ENCODE measurements at regions not wholly inside any gene's neighbourhood (a gene's known extent, or its start where the extent isn't known, plus 50 kb on each side); places are given as distances from the start of the nearest gene placed in this dataset.

- POLR2A ChIA-PET (ENCODE audit: partially characterized antibody) = interaction anchor here (0.9 kb wide), 1 partner anchor 25 kb away, joined by 3 read pairs; no protein-coding TSS in a partner anchor
- no peaks in the 10 kb centered on the region for H3K36me3 ChIP-seq (ENCODE audit: control insufficient read depth in 2 of 4, insufficient read depth in 4 of 4, low read length in 3 of 4)
- no peak for TF ChIP-seq BRCA1 (IDR thresholded peaks at IDR 0.05; ENCODE audit: low read depth, low read length)
- TF ChIP-seq RAD21 (IDR thresholded peaks at IDR 0.05 in 1 of 2, conservative IDR thresholded peaks at IDR 0.05 in 1 of 2; ENCODE audit: low read depth in 2 of 2, low read length in 2 of 2) = no peak
- no peak for TF ChIP-seq EGR1 (IDR thresholded peaks at IDR 0.05; ENCODE audit: borderline replicate concordance, low read depth, low read length)
- peaks cover 16 to 28% (median 23%) of the 10 kb centered on the region in 4 experiments for H3K27me3 ChIP-seq (replicated peaks in 1 of 4; ENCODE audit: control insufficient read depth in 3 of 4, extremely low read depth in 1 of 4, insufficient read depth in 3 of 4, low read length in 3 of 4)
- no peak overlapping the region for H3K23ac ChIP-seq (ENCODE audit: insufficient read length)
- no peaks in the 10 kb centered on the region for H3K79me2 ChIP-seq (ENCODE audit: control insufficient read depth in 1 of 2, insufficient read depth in 2 of 2, low read length in 2 of 2)
- H2BK12ac ChIP-seq (ENCODE audit: low read depth, low read length) = no peak overlapping the region
- peaks cover 0 to 7% (median 4%) of the 10 kb centered on the region in 4 experiments; a peak in 6 of 7 replicates for H3K4me1 ChIP-seq (replicated peaks in 1 of 4; ENCODE audit: control insufficient read depth in 3 of 4, insufficient read depth in 4 of 4, low read length in 3 of 4)
- no peaks in the 10 kb centered on the region for H3K79me1 ChIP-seq (ENCODE audit: low read depth, low read length)
- H4K5ac ChIP-seq (ENCODE audit: insufficient read length, low read depth, low read length) = no peak overlapping the region
- H2BK5ac ChIP-seq (ENCODE audit: low read depth, low read length) = no peak overlapping the region
- H3K18ac ChIP-seq (ENCODE audit: extremely low read depth, low read length) = no peak overlapping the region
- no peak overlapping the region for H3K4me2 ChIP-seq (ENCODE audit: insufficient read depth in 1 of 2, low read depth in 2 of 2, low read length in 2 of 2)
- no peak overlapping the region for H2BK120ac ChIP-seq (replicated peaks; ENCODE audit: low read depth, low read length)
- peaks cover 10% of the 10 kb centered on the region for H3K23me2 ChIP-seq (ENCODE audit: low read depth, low read length)
- H3K4ac ChIP-seq (replicated peaks; ENCODE audit: insufficient read length, low read depth, low read length) = no peak overlapping the region
- CTCF ChIA-PET (ENCODE audit: partially characterized antibody) = no interaction called here
- H2AFZ ChIP-seq (ENCODE audit: low read length) = no peak overlapping the region
- H3K27ac ChIP-seq (ENCODE audit: low read depth, low read length) = no peak overlapping the region
- 85% methylated on average over 6 of the region's 6 CpGs; no CpG with 5 or more reads in 1 of the 2 experiments for WGBS, 2 experiments (ENCODE audit: extremely low coverage in 1 of 2, insufficient coverage in 1 of 2, insufficient read length in 1 of 2, insufficient replicate concordance in 2 of 2, low coverage in 1 of 2, low lambda C conversion rate in 2 of 2, missing lambda C conversion rate in 1 of 2)
- no peak overlapping the region for H2BK15ac ChIP-seq (ENCODE audit: low read length)
- no peak overlapping the region for H4K91ac ChIP-seq (replicated peaks; ENCODE audit: insufficient read length, low read length)
- no peak overlapping the region for H2BK20ac ChIP-seq (ENCODE audit: low read length)
- no peak overlapping the region for H3K56ac ChIP-seq (replicated peaks; ENCODE audit: insufficient read length, low read depth, low read length)
- no peak overlapping the region for H3K14ac ChIP-seq (ENCODE audit: insufficient read length)
- peaks cover 10 to 14% of the 10 kb centered on the region in 2 experiments for H3K9me3 ChIP-seq (ENCODE audit: insufficient read depth in 2 of 2, low read depth in 1 of 2, low read length in 1 of 2)
- H4K20me1 ChIP-seq (replicated peaks in 1 of 2; ENCODE audit: control insufficient read depth in 1 of 2, insufficient read depth in 2 of 2, low read length in 2 of 2) = peaks cover 0 to 4% of the 10 kb centered on the region in 2 experiments
- H4K8ac ChIP-seq (ENCODE audit: extremely low read depth, insufficient read depth, low read length) = no peak overlapping the region
- H2AK5ac ChIP-seq (ENCODE audit: low read depth, low read length) = no peak overlapping the region
- H3K9ac ChIP-seq (replicated peaks in 1 of 4; ENCODE audit: extremely low read depth in 1 of 4, low read depth in 3 of 4, low read length in 3 of 4) = no peak overlapping the region
- no peak overlapping the region for H3K4me3 ChIP-seq (ENCODE audit: extremely low read depth in 1 of 4, insufficient read depth in 2 of 4, low read depth in 3 of 4, low read length in 4 of 4)
- DNase-seq (ENCODE audit: low read depth in 1 of 2, low spot score in 2 of 2) (no peak), FAIRE-seq (no peak)
Measured at GRCh38 chr9:96031366-96031824, 155.9 kb downstream of the ERCC6L2 start.
